ENCODE measurements at regions not wholly inside any gene's neighbourhood (a gene's known extent, or its start where the extent isn't known, plus 50 kb on each side); places are given as distances from the start of the nearest gene placed in this dataset.

GRCh38 chr3:159904455-159904854 lies 84.2 kb upstream of the IL12A start:
- DNase-seq: no peak
- H3K27me3 ChIP-seq (ENCODE audit: control insufficient read depth in 3 of 3, insufficient read depth in 3 of 3, low read length in 2 of 3): no peaks in the 10 kb centered on the region
- H3K9ac ChIP-seq (ENCODE audit: insufficient read depth in 1 of 2, low read length in 2 of 2): no peak overlapping the region
- H3K27ac ChIP-seq (ENCODE audit: low read depth in 1 of 2, low read length in 1 of 2): no peak overlapping the region
- no peak for ATAC-seq (ENCODE audit: insufficient read depth, low FRiP score)
- no peak overlapping the region for H3K4me3 ChIP-seq
- WGBS, 2 donors: 26 to 56% methylated on average over 2 of the region's 2 CpGs
- H3K36me3 ChIP-seq (ENCODE audit: control insufficient read depth in 4 of 4, insufficient read depth in 4 of 4, low read length in 4 of 4): no peaks in the 10 kb centered on the region
- H3K4me1 ChIP-seq (ENCODE audit: control insufficient read depth in 5 of 5, insufficient read depth in 5 of 5, low read length in 5 of 5): no peaks in the 10 kb centered on the region
- no peaks in the 10 kb centered on the region for H3K9me3 ChIP-seq (ENCODE audit: control insufficient read depth in 4 of 4, insufficient read depth in 3 of 4, low read length in 3 of 4)
- TF ChIP-seq CTCF (IDR thresholded peaks at IDR 0.05; ENCODE audit: control extremely low read depth, extremely low read depth): no peak

GRCh38 chr3:159904911-159905310 lies 83.7 kb upstream of the IL12A start:
- no peaks in the 10 kb centered on the region for H3K9me3 ChIP-seq (ENCODE audit: control insufficient read depth in 4 of 4, insufficient read depth in 3 of 4, low read length in 3 of 4)
- H3K36me3 ChIP-seq (ENCODE audit: control insufficient read depth in 4 of 4, insufficient read depth in 4 of 4, low read length in 4 of 4): no peaks in the 10 kb centered on the region
- ATAC-seq (ENCODE audit: insufficient read depth, low FRiP score) (no peak), DNase-seq (no peak)
- TF ChIP-seq CTCF (IDR thresholded peaks at IDR 0.05; ENCODE audit: control extremely low read depth, extremely low read depth): no peak
- no peak overlapping the region for H3K9ac ChIP-seq (ENCODE audit: insufficient read depth in 1 of 2, low read length in 2 of 2)
- H3K27ac ChIP-seq (ENCODE audit: low read depth in 1 of 2, low read length in 1 of 2): no peak overlapping the region
- H3K27me3 ChIP-seq (ENCODE audit: control insufficient read depth in 3 of 3, insufficient read depth in 3 of 3, low read length in 2 of 3): no peaks in the 10 kb centered on the region
- no peak overlapping the region for H3K4me3 ChIP-seq
- no peaks in the 10 kb centered on the region for H3K4me1 ChIP-seq (ENCODE audit: control insufficient read depth in 5 of 5, insufficient read depth in 5 of 5, low read length in 5 of 5)
- WGBS, 2 donors: 73 to 82% methylated on average over 2 of the region's 2 CpGs

- no peak overlapping the region for H3K4me3 ChIP-seq
- H3K9me3 ChIP-seq (ENCODE audit: control insufficient read depth in 4 of 4, insufficient read depth in 3 of 4, low read length in 3 of 4): no peaks in the 10 kb centered on the region
- no peaks in the 10 kb centered on the region for H3K4me1 ChIP-seq (ENCODE audit: control insufficient read depth in 5 of 5, insufficient read depth in 5 of 5, low read length in 5 of 5)
- TF ChIP-seq CTCF (IDR thresholded peaks at IDR 0.05; ENCODE audit: control extremely low read depth, extremely low read depth): no peak
- no peaks in the 10 kb centered on the region for H3K36me3 ChIP-seq (ENCODE audit: control insufficient read depth in 4 of 4, insufficient read depth in 4 of 4, low read length in 4 of 4)
- H3K27me3 ChIP-seq (ENCODE audit: control insufficient read depth in 3 of 3, insufficient read depth in 3 of 3, low read length in 2 of 3): no peaks in the 10 kb centered on the region
- no peak for DNase-seq
- H3K9ac ChIP-seq (ENCODE audit: insufficient read depth in 1 of 2, low read length in 2 of 2): no peak overlapping the region
- ATAC-seq (ENCODE audit: insufficient read depth, low FRiP score): no peak
- no peak overlapping the region for H3K27ac ChIP-seq (ENCODE audit: low read depth in 1 of 2, low read length in 1 of 2)
- 52 to 57% methylated on average over 1 of the region's 1 CpG for WGBS, 2 donors
These were observed 80.8 kb upstream of the IL12A start for GRCh38 chr3:159907828-159908227.

- 35 to 39% methylated on average over 7 of the region's 7 CpGs for WGBS, 2 donors
- Histone ChIP-seq H3K27me3 (ENCODE audit: control insufficient read depth in 3 of 3, insufficient read depth in 3 of 3, low read length in 2 of 3) (no peaks in the 10 kb centered on the region), H3K36me3 (ENCODE audit: control insufficient read depth in 4 of 4, insufficient read depth in 4 of 4, low read length in 4 of 4) (no peaks in the 10 kb centered on the region), H3K9ac (ENCODE audit: insufficient read depth in 1 of 2, low read length in 2 of 2) (no peak overlapping the region), H3K27ac (ENCODE audit: low read depth in 1 of 2, low read length in 1 of 2) (peak overlapping the region; percentile 55 to 56), H3K4me1 (ENCODE audit: control insufficient read depth in 5 of 5, insufficient read depth in 5 of 5, low read length in 5 of 5) (no peaks in the 10 kb centered on the region), H3K4me3 (no peak overlapping the region), H3K9me3 (ENCODE audit: control insufficient read depth in 4 of 4, insufficient read depth in 3 of 4, low read length in 3 of 4) (no peaks in the 10 kb centered on the region)
- DNase-seq: peak in 1 of 3 donors; percentile 13
- TF ChIP-seq CTCF (IDR thresholded peaks at IDR 0.05; ENCODE audit: control extremely low read depth, extremely low read depth): no peak
- no peak for ATAC-seq (ENCODE audit: insufficient read depth, low FRiP score)
These were observed 77.5 kb upstream of the IL12A start for GRCh38 chr3:159910991-159911663.
